Liver (tissue), 8 donors: ENCODE measurements at regions not wholly inside any gene's neighbourhood (a gene's known extent, or its start where the extent isn't known, plus 50 kb on each side); places are given as distances from the start of the nearest gene placed in this dataset.

ENCODE experiments used
- DNase-seq: peaks from one replicate; pipeline ENCODE4 v3.0.0-alpha.2; 2017; ENCODE audit warnings: low spot score
- H3K27ac ChIP-seq, 2 donors: one replicate each; pipeline ENCODE4 v1.7.0; 2013; ENCODE audit warnings: inconsistent platforms in 2 of 2, low read length in 2 of 2, control low read depth in 1 of 2, low read depth in 1 of 2, mild to moderate bottlenecking in 1 of 2
- H3K27me3 ChIP-seq, 4 donors: one replicate each; pipeline versions ENCODE4 v1.6.1 to v1.7.0; 2013; ENCODE audit warnings: low read length in 3 of 4, inconsistent platforms in 1 of 4, mild to moderate bottlenecking in 1 of 4, moderate library complexity in 1 of 4; ENCODE audit not compliant: control insufficient read depth in 4 of 4, insufficient read depth in 4 of 4
- H3K36me3 ChIP-seq, 4 donors: one replicate each; pipeline versions ENCODE4 v1.6.1 to v1.7.0; 2013; ENCODE audit warnings: low read length in 3 of 4, mild to moderate bottlenecking in 3 of 4, low read depth in 1 of 4, moderate library complexity in 1 of 4; ENCODE audit not compliant: control insufficient read depth in 4 of 4, insufficient read depth in 3 of 4
- H3K4me1 ChIP-seq, 4 donors: one replicate each; pipeline versions ENCODE4 v1.6.1 to v1.7.0; 2013; ENCODE audit warnings: low read length in 3 of 4, mild to moderate bottlenecking in 3 of 4, moderate library complexity in 1 of 4; ENCODE audit not compliant: control insufficient read depth in 4 of 4, insufficient read depth in 4 of 4
- H3K4me3 ChIP-seq, 3 donors: one replicate each; pipeline versions ENCODE4 v1.6.1 to v1.7.0; 2013; ENCODE audit warnings: low read length in 3 of 3, control low read depth in 1 of 3, low read depth in 1 of 3, mild to moderate bottlenecking in 1 of 3
- H3K9ac ChIP-seq, 2 donors: one replicate each; pipeline ENCODE4 v1.7.0; 2013; ENCODE audit warnings: low read length in 2 of 2, mild to moderate bottlenecking in 2 of 2, moderate library complexity in 2 of 2, control low read depth in 1 of 2, low read depth in 1 of 2
- H3K9me3 ChIP-seq, 4 donors: one replicate each; pipeline versions ENCODE4 v1.6.1 to v1.7.0; 2013; ENCODE audit warnings: low read length in 3 of 4; ENCODE audit not compliant: control insufficient read depth in 4 of 4
- FOXA1 ChIP-seq: IDR thresholded peaks from 2 replicates; pipeline ENCODE4 v1.6.1; 2016; ENCODE audit warnings: antibody characterized with exemption
- FOXA2 ChIP-seq: IDR thresholded peaks from 2 replicates; pipeline ENCODE4 v1.6.1; 2016; ENCODE audit warnings: antibody characterized with exemption
- GABPA ChIP-seq, 2 donors: IDR thresholded peaks in 1 of 2; conservative IDR thresholded peaks in 1 of 2; 2 replicates each; pipeline ENCODE4 v1.6.1; 2016; ENCODE audit warnings: antibody characterized with exemption in 2 of 2, mild to moderate bottlenecking in 1 of 2, moderate library complexity in 1 of 2
- HNF4A ChIP-seq, 2 donors: conservative IDR thresholded peaks; 2 replicates each; pipeline ENCODE4 v1.6.1; 2016; ENCODE audit warnings: antibody characterized with exemption in 2 of 2, mild to moderate bottlenecking in 2 of 2
- JUND ChIP-seq, 2 donors: IDR thresholded peaks; 2 replicates each; pipeline ENCODE4 v1.6.1; 2016; ENCODE audit warnings: antibody characterized with exemption in 2 of 2
- NR2F2 ChIP-seq: IDR thresholded peaks from 2 replicates; pipeline ENCODE4 v1.6.1; 2016; ENCODE audit warnings: antibody characterized with exemption
- RAD21 ChIP-seq, 2 donors: IDR thresholded peaks; 2 replicates each; pipeline ENCODE4 v1.6.1; 2016; ENCODE audit warnings: antibody characterized with exemption in 2 of 2, mild to moderate bottlenecking in 2 of 2
- RXRA ChIP-seq, 2 donors: IDR thresholded peaks; 2 replicates each; pipeline ENCODE4 v1.6.1; 2017 to 2018; ENCODE audit warnings: antibody characterized with exemption in 2 of 2, mild to moderate bottlenecking in 1 of 2
- SP1 ChIP-seq: IDR thresholded peaks from 2 replicates; pipeline ENCODE4 v1.6.1; 2018; ENCODE audit warnings: antibody characterized with exemption, mild to moderate bottlenecking
- TAF1 ChIP-seq: conservative IDR thresholded peaks from 2 replicates; pipeline ENCODE4 v1.6.1; 2016; ENCODE audit warnings: antibody characterized with exemption, mild to moderate bottlenecking
- YY1 ChIP-seq: IDR thresholded peaks from 2 replicates; pipeline ENCODE4 v1.6.1; 2016; ENCODE audit warnings: antibody characterized with exemption, mild to moderate bottlenecking
- WGBS: extraction: QIAGEN DNeasy Blood & Tissue Kit; methylation state at CpG from one replicate; pipeline ENCODE4 v1.1.7; 2013; 5-methylcytosine and 5-hydroxymethylcytosine counted together
- TF ChIP-seq, protein P1 (sequence below): IDR thresholded peaks from 2 replicates; pipeline ENCODE4 v1.6.1; 2016; ENCODE audit warnings: antibody characterized with exemption
- TF ChIP-seq, protein P2 (sequence below): IDR thresholded peaks from 2 replicates; pipeline ENCODE4 v1.6.1; 2016; ENCODE audit warnings: antibody characterized with exemption
- TF ChIP-seq, protein P3 (sequence below): IDR thresholded peaks from 2 replicates; pipeline ENCODE4 v1.6.1; 2016; ENCODE audit warnings: antibody characterized with exemption
- TF ChIP-seq, protein P4 (sequence below): fragments of 150-350 bp; IDR thresholded peaks from 2 replicates; pipeline ENCODE4 v1.5.1; 2017; ENCODE audit warnings: improper control_type of control experiment, low read depth, low read length; ENCODE audit not compliant: missing input control
- TF ChIP-seq, protein P5 (sequence below): IDR thresholded peaks from 2 replicates; pipeline ENCODE4 v1.6.1; 2016; ENCODE audit warnings: antibody characterized with exemption, mild to moderate bottlenecking
- donor health status: healthy.
- donor health status: healthy.
- donor health status: healthy.
- donor health status: healthy.
- donor health status: healthy.

DNA sequence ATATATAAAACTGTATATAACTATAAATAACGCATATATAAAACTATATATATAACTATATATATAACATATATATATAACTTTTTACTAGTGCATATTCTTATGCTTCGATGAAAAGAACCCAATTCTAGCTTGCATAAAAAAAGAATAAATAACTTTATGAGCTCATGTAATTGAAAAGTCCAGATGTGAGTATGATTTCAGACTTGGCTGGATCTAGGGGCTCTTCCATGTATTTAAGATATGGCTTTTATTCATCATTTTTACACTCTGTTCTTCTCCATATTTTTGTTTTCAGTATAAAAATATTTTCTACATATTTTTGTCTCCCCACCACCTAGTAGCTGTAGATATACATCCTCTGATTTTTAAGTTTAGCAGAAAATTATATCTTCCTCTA, 417.5 kb downstream of the CDH11 start:
- Histone ChIP-seq H3K27me3 (no peaks in the 10 kb centered on the region), H3K4me3 (no peak overlapping the region), H3K9ac (no peak overlapping the region), H3K9me3 (no peaks in the 10 kb centered on the region), H3K36me3 (no peaks in the 10 kb centered on the region), H3K27ac (no peak overlapping the region), H3K4me1 (no peaks in the 10 kb centered on the region)
- TF ChIP-seq NR2F2: no peak
- WGBS: 68% methylated on average over 2 of the region's 2 CpGs
- DNase-seq: no peak

DNA sequence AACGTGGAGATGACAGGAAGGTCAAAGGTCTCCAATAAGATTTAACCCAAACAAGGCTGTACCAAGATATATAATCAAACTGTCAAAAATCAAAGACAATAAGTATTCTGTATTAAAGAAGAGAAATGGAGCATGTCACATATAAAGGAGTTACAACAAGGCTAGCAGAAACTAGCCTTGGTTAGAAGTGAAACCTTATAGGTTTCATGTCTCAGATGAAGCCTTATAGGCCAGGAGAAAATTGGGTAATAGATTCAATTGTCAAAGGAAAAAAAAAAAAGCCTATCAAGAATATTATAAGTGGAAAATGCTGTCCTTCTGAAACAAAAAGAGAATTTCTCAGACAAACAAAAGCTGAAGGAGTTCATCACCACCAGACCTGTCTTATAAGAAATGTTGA, 419.4 kb downstream of the CDH11 start:
- TF ChIP-seq HNF4A (conservative IDR thresholded peaks at IDR 0.05) (no peak), RAD21 (IDR thresholded peaks at IDR 0.05) (no peak), GABPA (IDR thresholded peaks at IDR 0.05 in 1 of 2, conservative IDR thresholded peaks at IDR 0.05 in 1 of 2) (no peak), JUND (IDR thresholded peaks at IDR 0.05) (no peak), TAF1 (no peak), FOXA2 (no peak), YY1 (no peak), FOXA1 (no peak), SP1 (no peak), RXRA (IDR thresholded peaks at IDR 0.05) (no peak)
- TF ChIP-seq, protein P1, sequence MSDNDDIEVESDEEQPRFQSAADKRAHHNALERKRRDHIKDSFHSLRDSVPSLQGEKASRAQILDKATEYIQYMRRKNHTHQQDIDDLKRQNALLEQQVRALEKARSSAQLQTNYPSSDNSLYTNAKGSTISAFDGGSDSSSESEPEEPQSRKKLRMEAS: no peak
- TF ChIP-seq, protein P2, sequence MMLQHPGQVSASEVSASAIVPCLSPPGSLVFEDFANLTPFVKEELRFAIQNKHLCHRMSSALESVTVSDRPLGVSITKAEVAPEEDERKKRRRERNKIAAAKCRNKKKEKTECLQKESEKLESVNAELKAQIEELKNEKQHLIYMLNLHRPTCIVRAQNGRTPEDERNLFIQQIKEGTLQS: no peak
- TF ChIP-seq, protein P3, sequence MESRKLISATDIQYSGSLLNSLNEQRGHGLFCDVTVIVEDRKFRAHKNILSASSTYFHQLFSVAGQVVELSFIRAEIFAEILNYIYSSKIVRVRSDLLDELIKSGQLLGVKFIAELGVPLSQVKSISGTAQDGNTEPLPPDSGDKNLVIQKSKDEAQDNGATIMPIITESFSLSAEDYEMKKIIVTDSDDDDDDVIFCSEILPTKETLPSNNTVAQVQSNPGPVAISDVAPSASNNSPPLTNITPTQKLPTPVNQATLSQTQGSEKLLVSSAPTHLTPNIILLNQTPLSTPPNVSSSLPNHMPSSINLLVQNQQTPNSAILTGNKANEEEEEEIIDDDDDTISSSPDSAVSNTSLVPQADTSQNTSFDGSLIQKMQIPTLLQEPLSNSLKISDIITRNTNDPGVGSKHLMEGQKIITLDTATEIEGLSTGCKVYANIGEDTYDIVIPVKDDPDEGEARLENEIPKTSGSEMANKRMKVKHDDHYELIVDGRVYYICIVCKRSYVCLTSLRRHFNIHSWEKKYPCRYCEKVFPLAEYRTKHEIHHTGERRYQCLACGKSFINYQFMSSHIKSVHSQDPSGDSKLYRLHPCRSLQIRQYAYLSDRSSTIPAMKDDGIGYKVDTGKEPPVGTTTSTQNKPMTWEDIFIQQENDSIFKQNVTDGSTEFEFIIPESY: no peak
- TF ChIP-seq, protein P4, sequence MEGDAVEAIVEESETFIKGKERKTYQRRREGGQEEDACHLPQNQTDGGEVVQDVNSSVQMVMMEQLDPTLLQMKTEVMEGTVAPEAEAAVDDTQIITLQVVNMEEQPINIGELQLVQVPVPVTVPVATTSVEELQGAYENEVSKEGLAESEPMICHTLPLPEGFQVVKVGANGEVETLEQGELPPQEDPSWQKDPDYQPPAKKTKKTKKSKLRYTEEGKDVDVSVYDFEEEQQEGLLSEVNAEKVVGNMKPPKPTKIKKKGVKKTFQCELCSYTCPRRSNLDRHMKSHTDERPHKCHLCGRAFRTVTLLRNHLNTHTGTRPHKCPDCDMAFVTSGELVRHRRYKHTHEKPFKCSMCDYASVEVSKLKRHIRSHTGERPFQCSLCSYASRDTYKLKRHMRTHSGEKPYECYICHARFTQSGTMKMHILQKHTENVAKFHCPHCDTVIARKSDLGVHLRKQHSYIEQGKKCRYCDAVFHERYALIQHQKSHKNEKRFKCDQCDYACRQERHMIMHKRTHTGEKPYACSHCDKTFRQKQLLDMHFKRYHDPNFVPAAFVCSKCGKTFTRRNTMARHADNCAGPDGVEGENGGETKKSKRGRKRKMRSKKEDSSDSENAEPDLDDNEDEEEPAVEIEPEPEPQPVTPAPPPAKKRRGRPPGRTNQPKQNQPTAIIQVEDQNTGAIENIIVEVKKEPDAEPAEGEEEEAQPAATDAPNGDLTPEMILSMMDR: no peak
- no peaks in the 10 kb centered on the region for H3K4me1 ChIP-seq
- no peaks in the 10 kb centered on the region for H3K9me3 ChIP-seq
- H3K9ac ChIP-seq: no peak overlapping the region
- H3K4me3 ChIP-seq: no peak overlapping the region
- WGBS: 14% methylated on average over 1 of the region's 1 CpG
- no peaks in the 10 kb centered on the region for H3K36me3 ChIP-seq
- H3K27ac ChIP-seq: no peak overlapping the region
- no peak for DNase-seq
- no peaks in the 10 kb centered on the region for H3K27me3 ChIP-seq

DNA sequence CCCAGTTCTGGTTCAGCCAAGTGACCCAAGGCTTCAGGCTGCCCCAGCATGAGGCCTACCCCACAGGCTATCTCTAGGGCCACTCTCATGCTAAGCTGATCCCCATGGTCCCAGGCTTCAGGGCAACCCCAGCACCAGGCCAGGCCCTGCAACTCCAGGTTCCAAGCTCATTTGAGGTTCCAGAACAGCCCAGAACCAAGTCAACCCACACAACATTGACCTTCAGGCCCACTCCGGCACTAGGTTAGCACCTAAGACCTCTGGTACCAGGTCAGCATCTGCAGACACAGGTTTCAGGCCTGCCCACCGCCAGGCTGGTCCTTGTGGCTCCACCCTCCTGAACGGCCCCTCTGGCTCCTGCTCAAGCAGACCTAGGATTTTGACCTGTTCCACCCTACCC, 421.2 kb downstream of the CDH11 start:
- no peak for DNase-seq

More for the DNA sequence above, 421.2 kb downstream of the CDH11 start:
- Histone ChIP-seq H3K4me3 (no peak overlapping the region), H3K36me3 (no peaks in the 10 kb centered on the region), H3K27ac (no peak overlapping the region), H3K9me3 (no peaks in the 10 kb centered on the region), H3K4me1 (no peaks in the 10 kb centered on the region), H3K9ac (no peak overlapping the region), H3K27me3 (no peaks in the 10 kb centered on the region)
- TF ChIP-seq SP1: no peak
- no peak for TF ChIP-seq GABPA (IDR thresholded peaks at IDR 0.05 in 1 of 2, conservative IDR thresholded peaks at IDR 0.05 in 1 of 2)
- TF ChIP-seq RAD21 (IDR thresholded peaks at IDR 0.05): no peak
- no peak for TF ChIP-seq TAF1
- TF ChIP-seq, protein P3: no peak
- no peak for TF ChIP-seq HNF4A (conservative IDR thresholded peaks at IDR 0.05)
- no peak for TF ChIP-seq YY1
- TF ChIP-seq, protein P5, sequence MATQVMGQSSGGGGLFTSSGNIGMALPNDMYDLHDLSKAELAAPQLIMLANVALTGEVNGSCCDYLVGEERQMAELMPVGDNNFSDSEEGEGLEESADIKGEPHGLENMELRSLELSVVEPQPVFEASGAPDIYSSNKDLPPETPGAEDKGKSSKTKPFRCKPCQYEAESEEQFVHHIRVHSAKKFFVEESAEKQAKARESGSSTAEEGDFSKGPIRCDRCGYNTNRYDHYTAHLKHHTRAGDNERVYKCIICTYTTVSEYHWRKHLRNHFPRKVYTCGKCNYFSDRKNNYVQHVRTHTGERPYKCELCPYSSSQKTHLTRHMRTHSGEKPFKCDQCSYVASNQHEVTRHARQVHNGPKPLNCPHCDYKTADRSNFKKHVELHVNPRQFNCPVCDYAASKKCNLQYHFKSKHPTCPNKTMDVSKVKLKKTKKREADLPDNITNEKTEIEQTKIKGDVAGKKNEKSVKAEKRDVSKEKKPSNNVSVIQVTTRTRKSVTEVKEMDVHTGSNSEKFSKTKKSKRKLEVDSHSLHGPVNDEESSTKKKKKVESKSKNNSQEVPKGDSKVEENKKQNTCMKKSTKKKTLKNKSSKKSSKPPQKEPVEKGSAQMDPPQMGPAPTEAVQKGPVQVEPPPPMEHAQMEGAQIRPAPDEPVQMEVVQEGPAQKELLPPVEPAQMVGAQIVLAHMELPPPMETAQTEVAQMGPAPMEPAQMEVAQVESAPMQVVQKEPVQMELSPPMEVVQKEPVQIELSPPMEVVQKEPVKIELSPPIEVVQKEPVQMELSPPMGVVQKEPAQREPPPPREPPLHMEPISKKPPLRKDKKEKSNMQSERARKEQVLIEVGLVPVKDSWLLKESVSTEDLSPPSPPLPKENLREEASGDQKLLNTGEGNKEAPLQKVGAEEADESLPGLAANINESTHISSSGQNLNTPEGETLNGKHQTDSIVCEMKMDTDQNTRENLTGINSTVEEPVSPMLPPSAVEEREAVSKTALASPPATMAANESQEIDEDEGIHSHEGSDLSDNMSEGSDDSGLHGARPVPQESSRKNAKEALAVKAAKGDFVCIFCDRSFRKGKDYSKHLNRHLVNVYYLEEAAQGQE: no peak
- TF ChIP-seq FOXA2: no peak
- TF ChIP-seq JUND (IDR thresholded peaks at IDR 0.05): no peak
- no peak for TF ChIP-seq RXRA (IDR thresholded peaks at IDR 0.05)
- TF ChIP-seq FOXA1: no peak
- no peak for TF ChIP-seq NR2F2
- WGBS: 83% methylated on average over 3 of the region's 3 CpGs
